Stimulated activated CD4-positive, alpha-beta T cell treated with anti-CD3 and anti-CD28 coated beads, TNF-alpha, amount 100 ng/mL, for 4 hours (primary cell): ENCODE measurements at regions not wholly inside any gene's neighbourhood (a gene's known extent, or its start where the extent isn't known, plus 50 kb on each side); places are given as distances from the start of the nearest gene placed in this dataset.
"Not testable (repeated sequence)": the region's sequence is repeated elsewhere in the genome, so short reads cannot be mapped to it uniquely, and the experiment has no call there.

ENCODE experiments used
- DNase-seq, 3 experiments: peaks; one replicate each; pipeline ENCODE4 v3.0.0-alpha.2; 2020; ENCODE audit warnings: low read depth in 3 of 3

DNA sequence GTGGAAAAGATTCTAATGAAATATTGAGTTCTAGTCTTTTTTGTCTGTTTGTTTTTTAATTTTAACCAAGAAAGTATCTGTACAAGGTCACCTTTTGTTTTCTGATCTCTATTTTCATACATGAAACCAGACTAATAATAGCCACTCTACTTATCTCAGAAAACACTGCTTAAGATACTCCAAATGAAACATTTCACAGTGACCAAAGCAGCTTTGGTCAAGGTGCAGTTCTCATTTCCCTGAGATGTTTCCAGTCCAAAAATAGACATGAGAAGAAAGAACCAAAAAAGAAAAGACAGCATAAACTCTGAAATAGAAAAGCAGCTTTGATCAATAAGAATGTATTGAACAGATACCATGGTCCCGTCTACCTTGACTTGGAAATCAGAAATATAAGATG lies 782.8 kb downstream of the RAB28 start:
- no peak for DNase-seq

GRCh38 chr4:12697970-12698369 lies 786.2 kb downstream of the RAB28 start:
- DNase-seq = no peak

GRCh38 chr4:12692815-12693214 lies 791.3 kb downstream of the RAB28 start:
- DNase-seq = no peak

DNA sequence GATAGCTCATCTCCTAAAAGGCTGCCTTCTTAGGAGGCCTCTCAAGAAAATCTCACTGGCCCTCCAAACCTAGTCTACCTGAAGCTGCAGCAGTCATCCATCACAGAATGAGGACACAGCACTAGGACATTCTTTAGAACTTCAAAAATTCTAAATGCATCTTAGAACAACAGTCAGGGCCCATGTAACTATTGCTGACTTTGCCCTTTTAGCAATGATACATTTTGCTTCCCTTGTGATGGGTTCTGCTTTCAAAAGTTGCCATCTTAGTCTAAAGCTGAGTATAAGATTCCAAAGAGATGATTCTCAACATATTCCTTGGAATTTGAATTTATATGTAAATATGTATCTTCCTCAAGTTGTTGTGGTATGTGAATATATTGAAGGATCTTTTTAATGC lies 793.0 kb downstream of the RAB28 start:
- no peak for DNase-seq

GRCh38 chr4:12689457-12689856 lies 794.7 kb downstream of the RAB28 start:
- no peak for DNase-seq

DNA sequence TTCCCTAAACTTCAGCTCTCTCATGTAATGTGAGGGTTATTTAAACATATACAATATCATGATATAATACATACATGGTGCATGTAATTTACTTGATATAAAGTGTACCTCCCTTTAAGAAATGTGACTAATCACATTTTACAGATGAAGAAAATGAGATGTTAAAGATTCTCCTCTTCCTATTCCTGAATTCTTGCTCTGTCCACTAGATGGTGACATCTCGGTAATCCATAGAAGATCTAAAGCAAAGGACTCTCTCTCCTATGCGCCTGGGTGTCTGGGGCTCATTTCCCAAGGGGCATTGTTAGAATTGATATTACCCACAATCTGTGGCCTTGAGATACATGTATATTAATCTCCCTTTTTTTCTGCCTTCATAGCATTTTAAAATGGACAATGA lies 804.9 kb downstream of the RAB28 start:
- no peak for DNase-seq

GRCh38 chr4:12674184-12674583 lies 810.0 kb downstream of the RAB28 start:
- DNase-seq = no peak

GRCh38 chr4:12672303-12672702 lies 811.8 kb downstream of the RAB28 start:
- DNase-seq = no peak

- no peak for DNase-seq
Measured at GRCh38 chr4:12658146-12658545, 826.0 kb downstream of the RAB28 start.

GRCh38 chr4:12651876-12652275 lies 832.3 kb downstream of the RAB28 start:
- no peak for DNase-seq

DNA sequence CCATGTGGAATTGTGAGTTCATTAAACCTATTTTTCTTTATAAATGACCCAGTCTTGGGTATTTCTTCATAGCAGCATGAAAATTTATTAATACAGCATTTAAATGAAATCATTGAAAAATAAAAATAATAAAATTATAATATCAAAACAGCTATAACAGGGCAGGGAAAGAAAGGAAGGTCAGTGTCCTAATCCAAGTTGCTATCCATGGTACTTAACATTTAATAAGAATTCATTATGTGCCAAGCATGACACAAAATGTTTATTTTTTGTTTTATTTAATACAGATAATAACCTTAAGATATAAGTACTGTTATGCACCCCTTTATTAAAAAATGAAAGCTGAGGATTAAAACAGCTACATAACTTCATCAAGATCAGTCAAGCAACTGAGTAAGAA lies 838.4 kb downstream of the RAB28 start:
- DNase-seq = no peak

GRCh38 chr4:12644261-12644660 lies 839.9 kb downstream of the RAB28 start:
- DNase-seq = no peak

GRCh38 chr4:12636191-12636590 lies 847.9 kb downstream of the RAB28 start:
- no peak for DNase-seq

DNA sequence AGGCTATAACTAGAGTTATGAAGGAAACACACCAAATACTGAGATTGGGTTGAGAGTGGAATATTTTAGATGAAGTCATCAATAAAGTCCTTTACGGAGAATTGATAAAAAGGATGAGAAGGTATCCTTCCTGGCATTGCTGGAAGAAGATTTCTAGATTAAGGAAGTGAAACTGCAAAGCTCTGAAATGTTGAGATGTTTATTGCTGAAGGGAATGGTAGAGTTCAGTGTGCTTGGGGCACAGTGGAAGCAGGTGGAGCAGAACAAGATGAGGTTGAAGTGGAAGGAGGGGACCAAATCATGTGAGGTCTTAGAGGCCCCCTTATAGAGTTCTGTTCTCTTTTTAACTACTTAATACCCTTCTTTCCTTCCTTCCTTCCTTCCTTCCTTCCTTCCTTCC lies 848.5 kb downstream of the RAB28 start:
- DNase-seq = no peak

DNA sequence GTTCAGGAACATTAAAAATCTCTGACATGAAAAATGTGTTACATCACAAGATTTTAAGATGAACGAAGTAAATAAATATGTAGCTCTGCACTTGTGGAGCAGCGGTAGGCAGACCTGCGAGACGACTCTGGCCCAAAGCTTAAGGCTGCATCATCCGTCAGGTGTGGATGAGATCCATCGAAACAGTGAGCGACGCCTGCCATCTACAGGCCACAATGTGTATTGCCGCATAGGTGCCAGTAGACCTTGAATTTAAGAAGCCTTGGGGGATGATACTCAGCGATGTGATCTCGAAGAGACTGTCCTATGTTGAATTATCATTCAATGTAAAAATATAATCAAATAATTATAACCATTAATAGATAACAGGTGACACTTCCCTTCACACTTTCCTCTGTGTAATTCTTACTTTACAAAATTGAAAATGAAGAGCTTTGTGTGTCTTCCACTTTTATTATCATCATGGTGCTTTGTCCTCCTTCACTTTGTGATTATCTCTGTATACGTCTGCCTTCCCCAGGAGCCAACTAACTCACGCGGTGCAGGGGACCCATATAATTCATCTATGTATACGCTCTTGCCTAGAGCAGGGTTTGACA lies 851.0 kb downstream of the RAB28 start:
- DNase-seq = peak; percentile 29 to 50 (median 41)

GRCh38 chr4:12615822-12616221 lies 868.3 kb downstream of the RAB28 start:
- DNase-seq = no peak

- DNase-seq = no peak
Measured at GRCh38 chr4:12612876-12613275, 871.3 kb downstream of the RAB28 start.

DNA sequence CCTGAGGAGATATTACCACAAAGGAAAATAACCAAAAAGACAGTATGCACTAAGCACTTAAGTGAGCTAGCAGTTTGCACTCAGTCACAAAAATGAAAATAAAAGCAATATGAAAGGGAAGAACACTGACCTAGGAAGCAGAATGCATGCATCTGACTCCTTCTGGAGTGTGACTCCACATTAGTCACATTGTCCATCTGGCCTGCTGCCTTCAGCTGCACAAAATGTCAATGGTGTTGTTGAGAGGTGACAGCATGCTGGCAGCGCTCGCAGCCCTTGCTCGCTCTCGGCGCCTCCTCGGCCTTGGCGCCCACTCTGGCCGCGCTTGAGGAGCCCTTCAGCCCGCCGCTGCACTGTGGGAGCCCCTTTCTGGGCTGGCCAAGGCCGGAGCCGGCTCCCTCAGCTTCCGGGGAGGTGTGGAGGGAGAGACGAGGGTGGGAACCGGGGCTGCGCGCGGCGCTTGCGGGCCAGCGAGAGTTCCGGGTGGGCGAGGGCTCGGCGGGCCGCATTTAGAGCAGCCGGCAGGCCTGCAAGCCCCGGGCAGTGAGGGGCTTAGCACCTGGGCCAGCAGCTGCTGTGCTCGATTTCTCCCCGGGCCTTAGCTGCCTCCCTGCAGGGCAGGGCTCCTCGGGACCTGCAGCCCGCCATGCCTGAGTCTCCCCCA lies 874.8 kb downstream of the RAB28 start:
- DNase-seq = not testable (repeated sequence)

DNA sequence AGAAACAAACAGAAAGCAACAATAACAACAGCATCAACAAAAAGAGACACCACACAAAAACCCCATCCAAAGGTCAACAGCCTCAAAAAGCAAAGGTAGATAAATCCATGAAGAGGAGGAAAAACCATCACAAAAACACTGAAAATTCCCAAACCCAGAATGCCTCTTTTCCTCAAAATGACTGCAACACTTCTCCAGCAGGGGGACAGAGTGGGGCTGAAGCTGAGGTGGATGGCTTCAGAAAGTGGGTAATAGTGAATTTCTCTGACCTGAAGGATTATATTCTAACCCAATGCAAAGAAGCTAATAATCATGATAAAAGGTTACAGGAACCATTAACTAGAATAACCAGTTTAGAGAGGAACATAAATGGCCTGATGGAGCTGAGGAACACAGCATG lies 888.2 kb downstream of the RAB28 start:
- DNase-seq = no peak

- DNase-seq = no peak
Measured at GRCh38 chr4:12595489-12595888, 888.7 kb downstream of the RAB28 start.

- DNase-seq = no peak
Measured at GRCh38 chr4:12588582-12588981, 895.6 kb downstream of the RAB28 start.

DNA sequence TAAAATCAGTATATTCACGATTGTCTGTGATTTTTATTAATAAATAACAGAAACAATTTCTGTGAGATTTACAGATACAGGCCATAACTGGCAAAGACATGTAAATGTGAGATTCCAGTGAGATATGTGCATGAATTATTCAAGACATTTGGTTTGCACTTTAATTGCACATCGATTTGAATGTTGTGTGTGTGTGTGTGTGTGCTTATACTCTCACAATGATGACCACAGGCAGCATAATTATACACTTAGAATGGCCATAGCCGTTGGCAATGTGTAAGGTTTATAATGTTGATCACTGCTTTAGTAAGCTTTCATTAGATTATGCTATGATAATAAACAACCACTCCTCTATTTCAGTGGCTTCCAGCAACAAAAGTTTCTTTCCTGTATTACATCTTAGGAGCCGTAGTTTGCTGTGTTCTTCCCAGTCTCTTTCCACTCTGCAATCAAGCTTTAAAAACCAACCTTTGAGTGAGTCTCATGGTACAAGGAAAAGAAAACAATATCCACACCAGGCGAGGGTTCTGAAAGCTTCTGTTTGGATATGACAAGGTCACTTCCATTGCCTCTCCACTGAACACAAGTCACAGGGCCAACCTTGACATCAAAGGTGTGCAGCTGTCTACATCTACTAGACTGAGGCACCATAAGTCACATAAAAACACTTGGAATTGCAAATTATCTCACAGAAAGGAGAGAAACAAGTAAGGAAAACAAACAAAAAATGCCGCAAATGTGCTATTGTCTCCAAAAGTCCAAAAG lies 897.7 kb downstream of the RAB28 start:
- DNase-seq = no peak
